GM12878 (cell line): ENCODE measurements at regions not wholly inside any gene's neighbourhood (a gene's known extent, or its start where the extent isn't known, plus 50 kb on each side); places are given as distances from the start of the nearest gene placed in this dataset.

Experiments
- CBX5 ChIP-seq: sonication (generic); IDR thresholded peaks from 2 replicates; pipeline ENCODE4 v1.6.1; 2016; ENCODE audit warnings: low read depth, moderate library complexity, mild to moderate bottlenecking, inconsistent platforms
- CEBPZ ChIP-seq: fragments of 150-350 bp; IDR thresholded peaks from 2 replicates; pipeline ENCODE4 v1.6.1; 2016; ENCODE audit warnings: low read depth, low read length
- CTCF ChIP-seq, 3 experiments: IDR thresholded peaks in 2 of 3; conservative IDR thresholded peaks in 1 of 3; 2 replicates each; pipeline ENCODE4 v1.5.1; 2011; ENCODE audit warnings: low read depth in 3 of 3, low read length in 3 of 3, mild to moderate bottlenecking in 3 of 3, control low read depth in 2 of 3, moderate library complexity in 2 of 3, inconsistent platforms in 1 of 3, mixed read lengths in 1 of 3; ENCODE audit not compliant: control insufficient read depth in 2 of 3, insufficient read depth in 1 of 3; ENCODE audit errors: extremely low read depth in 1 of 3
- HDAC6 ChIP-seq: fragments of 200-600 bp; sonication (generic); IDR thresholded peaks from one replicate; pipeline ENCODE4 v1.8.0; 2017; ENCODE audit warnings: antibody characterized with exemption; ENCODE audit not compliant: unreplicated experiment
- RBBP5 ChIP-seq: fragments of 200-600 bp; sonication (generic); conservative IDR thresholded peaks from 2 replicates; pipeline ENCODE4 v1.6.1; 2016
- TARDBP ChIP-seq: IDR thresholded peaks from 2 replicates; pipeline ENCODE4 v1.6.1; 2016; ENCODE audit warnings: borderline replicate concordance
- YY1 ChIP-seq: IDR thresholded peaks from 2 replicates; pipeline ENCODE4 v1.6.1; 2011; ENCODE audit warnings: low read depth, mild to moderate bottlenecking, low read length
- ZNF274 ChIP-seq: IDR thresholded peaks from one replicate; pipeline ENCODE4 v1.8.0; 2011; ENCODE audit not compliant: insufficient read length, insufficient read depth

GRCh38 chr11:16632295-16633200 is 105.9 kb upstream of the C11orf58 start:
- TF ChIP-seq ZNF274 (no peak), HDAC6 (no peak), TARDBP (no peak), YY1 (no peak), CBX5 (no peak), CTCF (IDR thresholded peaks at IDR 0.05 in 2 of 3, conservative IDR thresholded peaks at IDR 0.05 in 1 of 3; ENCODE audit: control insufficient read depth in 2 of 3, extremely low read depth in 1 of 3, insufficient read depth in 1 of 3, low read depth in 3 of 3, low read length in 3 of 3) (peak; percentile 38 to 52 (median 44); a peak in 5 of 6 replicates), RBBP5 (no peak), CEBPZ (no peak)
